HUES48 (cell line): ENCODE measurements at regions not wholly inside any gene's neighbourhood (a gene's known extent, or its start where the extent isn't known, plus 50 kb on each side); places are given as distances from the start of the nearest gene placed in this dataset.

Experiments
- H3K27ac ChIP-seq: one replicate; pipeline ENCODE4 v1.7.0; 2013; ENCODE audit warnings: low read depth, low read length, inconsistent platforms
- H3K27me3 ChIP-seq: 2 replicates; pipeline ENCODE4 v1.6.1; 2013; ENCODE audit warnings: mild to moderate bottlenecking, low read length; ENCODE audit not compliant: control insufficient read depth, insufficient read depth
- H3K36me3 ChIP-seq: 2 replicates; pipeline ENCODE4 v1.6.1; 2013; ENCODE audit warnings: low read length; ENCODE audit not compliant: control insufficient read depth, insufficient read depth
- H3K4me1 ChIP-seq: 2 replicates; pipeline ENCODE4 v1.6.1; 2013; ENCODE audit warnings: mild to moderate bottlenecking, low read length; ENCODE audit not compliant: control insufficient read depth, insufficient read depth
- H3K4me3 ChIP-seq: 2 replicates; pipeline ENCODE4 v1.5.1; 2013; ENCODE audit warnings: mild to moderate bottlenecking, low read depth, low read length
- H3K9ac ChIP-seq: 2 replicates; pipeline ENCODE4 v1.6.1; 2013; ENCODE audit warnings: mild to moderate bottlenecking, low read depth, low read length, moderate library complexity
- H3K9me3 ChIP-seq: 2 replicates; pipeline ENCODE4 v1.6.1; 2013; ENCODE audit warnings: low read length; ENCODE audit not compliant: control insufficient read depth, insufficient read depth

GRCh38 chr3:107870943-107871638 lies 219.7 kb downstream of the CD47 start:
- Histone ChIP-seq H3K9ac (no peak overlapping the region), H3K4me3 (no peak overlapping the region), H3K27me3 (no peaks in the 10 kb centered on the region), H3K36me3 (no peaks in the 10 kb centered on the region), H3K9me3 (no peaks in the 10 kb centered on the region), H3K4me1 (no peaks in the 10 kb centered on the region), H3K27ac (no peak overlapping the region)

GRCh38 chr3:107870096-107870495 lies 220.7 kb downstream of the CD47 start:
- Histone ChIP-seq H3K36me3 (no peaks in the 10 kb centered on the region), H3K4me3 (no peak overlapping the region), H3K9me3 (no peaks in the 10 kb centered on the region), H3K27ac (no peak overlapping the region), H3K4me1 (no peaks in the 10 kb centered on the region), H3K9ac (no peak overlapping the region), H3K27me3 (no peaks in the 10 kb centered on the region)

- Histone ChIP-seq H3K27me3 (no peaks in the 10 kb centered on the region), H3K36me3 (no peaks in the 10 kb centered on the region), H3K27ac (no peak overlapping the region), H3K9ac (no peak overlapping the region), H3K4me3 (no peak overlapping the region), H3K4me1 (no peaks in the 10 kb centered on the region), H3K9me3 (no peaks in the 10 kb centered on the region)
These were observed 222.4 kb downstream of the CD47 start for GRCh38 chr3:107868449-107868848.

GRCh38 chr3:107861904-107862303 lies 228.9 kb downstream of the CD47 start:
- Histone ChIP-seq H3K4me1 (no peaks in the 10 kb centered on the region), H3K9me3 (no peaks in the 10 kb centered on the region), H3K27me3 (no peaks in the 10 kb centered on the region), H3K4me3 (no peak overlapping the region), H3K27ac (no peak overlapping the region), H3K36me3 (no peaks in the 10 kb centered on the region), H3K9ac (no peak overlapping the region)

- H3K9ac ChIP-seq: no peak overlapping the region
- no peak overlapping the region for H3K27ac ChIP-seq
- H3K27me3 ChIP-seq: no peaks in the 10 kb centered on the region
- no peaks in the 10 kb centered on the region for H3K9me3 ChIP-seq
- no peaks in the 10 kb centered on the region for H3K4me1 ChIP-seq
- H3K4me3 ChIP-seq: no peak overlapping the region
- no peaks in the 10 kb centered on the region for H3K36me3 ChIP-seq
These were observed 229.4 kb downstream of the CD47 start for GRCh38 chr3:107861422-107861821.
